NCI-H1105 treated with DMSO at 0.1 percent for 48 hours (cell line): ENCODE measurements at regions not wholly inside any gene's neighbourhood (a gene's known extent, or its start where the extent isn't known, plus 50 kb on each side); places are given as distances from the start of the nearest gene placed in this dataset.

Source experiments
- DNase-seq: peaks from one replicate; lab custom pipeline; 2025; lab: John Stamatoyannopoulos, UW

DNA sequence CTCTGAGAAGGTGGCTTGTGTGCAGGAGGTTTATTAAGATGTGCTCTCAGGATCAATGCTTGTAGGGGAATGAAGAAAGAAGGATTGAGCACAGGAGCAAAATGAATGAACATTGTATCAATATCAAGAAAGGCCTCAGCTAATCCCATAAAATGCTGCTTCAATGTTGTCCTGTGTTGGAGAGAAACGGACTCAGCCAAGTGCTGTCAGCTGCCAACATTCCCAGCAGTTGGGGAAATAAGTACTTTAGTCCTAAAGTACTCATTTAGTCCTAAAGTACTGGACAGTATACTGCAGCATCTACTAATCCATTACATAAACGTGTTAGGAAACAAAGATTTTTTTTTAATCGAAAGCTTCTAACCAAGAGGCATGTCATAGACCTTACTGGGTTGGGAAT is 255.9 kb downstream of the SEC23A start:
- DNase-seq: no peak

DNA sequence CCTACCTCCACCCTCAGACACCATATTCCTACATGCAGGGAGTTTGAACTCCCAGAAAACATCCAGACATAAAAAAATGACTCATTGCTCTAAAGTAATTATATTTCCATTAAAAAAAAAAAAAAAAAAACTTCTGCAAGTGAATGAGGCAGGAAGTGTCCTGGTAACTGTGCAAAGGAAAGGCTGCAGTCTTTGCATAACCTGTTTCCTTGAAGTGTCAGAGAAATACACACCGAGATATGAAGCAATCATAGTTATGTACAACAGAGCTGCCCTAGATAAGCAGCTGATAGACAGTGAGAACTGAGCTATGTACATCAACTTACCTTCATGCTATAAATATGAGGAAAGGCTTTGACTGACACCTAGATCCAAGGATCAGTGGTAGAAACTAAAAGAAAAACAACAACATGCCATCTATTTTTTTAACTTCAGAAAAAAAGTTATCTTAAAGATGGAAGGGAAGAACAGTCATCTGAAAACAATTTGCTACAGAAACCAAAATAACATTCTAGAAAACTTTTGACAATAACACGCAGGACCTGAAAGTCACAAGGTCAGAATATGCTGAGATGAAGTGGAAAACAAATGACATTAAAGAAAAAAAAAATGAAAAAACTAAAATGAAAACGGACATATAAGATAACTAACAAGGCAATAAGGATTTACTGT is 263.2 kb downstream of the SEC23A start:
- no peak for DNase-seq

DNA sequence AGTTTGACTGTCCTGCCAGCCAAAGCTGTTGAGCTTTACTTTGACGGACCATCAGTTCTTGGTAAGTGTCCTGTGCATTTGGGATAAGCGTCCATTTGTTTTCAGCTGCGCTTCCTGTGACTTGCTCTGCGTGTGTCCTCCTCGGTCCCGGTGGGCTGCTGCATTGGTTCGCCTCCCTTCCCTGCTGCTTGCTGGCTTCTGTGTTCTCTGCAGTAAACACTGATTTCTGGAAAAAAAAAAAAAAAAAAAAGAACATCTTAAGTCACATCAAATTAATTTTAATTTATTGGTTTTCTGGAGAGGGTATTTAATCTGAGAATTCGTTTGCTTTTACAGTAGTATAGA is 264.1 kb downstream of the SEC23A start:
- DNase-seq: no peak

DNA sequence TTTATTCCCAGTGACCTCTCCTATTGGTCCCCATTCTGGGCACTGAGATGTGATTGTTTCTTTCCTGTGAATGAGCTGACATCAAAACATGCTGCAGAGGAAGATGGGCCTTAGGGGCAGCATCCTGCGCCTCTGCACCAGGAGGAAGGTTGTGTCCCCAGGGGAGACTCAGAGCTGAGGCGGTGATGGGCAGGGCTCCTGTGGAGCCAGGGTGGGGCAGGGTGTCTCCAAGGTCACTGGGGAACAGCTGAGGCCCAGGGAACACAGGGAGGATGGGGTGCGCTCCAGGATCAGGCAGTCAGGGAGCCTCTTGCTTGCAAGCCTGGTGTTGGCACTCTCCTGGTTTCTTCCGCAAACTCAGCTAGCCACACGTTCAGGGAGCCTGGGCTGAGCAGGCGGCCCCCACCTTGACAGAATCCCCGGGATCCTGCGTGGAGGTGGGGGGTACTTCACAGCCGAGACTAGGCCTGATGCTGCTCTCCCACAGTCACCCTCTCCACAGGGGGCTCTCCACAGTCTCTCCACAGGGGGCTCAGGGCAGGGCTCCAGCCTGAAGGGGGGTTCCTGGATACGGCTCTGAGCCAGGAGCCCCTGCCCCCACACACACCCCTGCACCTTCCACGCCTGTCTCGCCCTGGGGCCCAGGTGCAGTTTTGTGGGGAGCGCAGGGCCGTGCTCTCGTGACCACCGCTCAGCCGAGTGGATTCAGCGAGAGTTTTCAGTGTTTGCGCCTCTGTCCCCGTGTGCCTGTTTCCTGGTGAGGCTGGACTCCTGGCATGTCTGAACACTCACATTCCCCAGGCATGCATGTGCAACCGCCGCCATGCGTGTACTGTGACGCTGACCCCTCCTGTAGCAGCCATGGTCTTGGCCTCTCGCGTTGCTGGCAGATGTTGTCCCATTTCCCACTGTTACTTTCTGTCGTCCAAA is 264.7 kb downstream of the SEC23A start:
- DNase-seq: no peak

DNA sequence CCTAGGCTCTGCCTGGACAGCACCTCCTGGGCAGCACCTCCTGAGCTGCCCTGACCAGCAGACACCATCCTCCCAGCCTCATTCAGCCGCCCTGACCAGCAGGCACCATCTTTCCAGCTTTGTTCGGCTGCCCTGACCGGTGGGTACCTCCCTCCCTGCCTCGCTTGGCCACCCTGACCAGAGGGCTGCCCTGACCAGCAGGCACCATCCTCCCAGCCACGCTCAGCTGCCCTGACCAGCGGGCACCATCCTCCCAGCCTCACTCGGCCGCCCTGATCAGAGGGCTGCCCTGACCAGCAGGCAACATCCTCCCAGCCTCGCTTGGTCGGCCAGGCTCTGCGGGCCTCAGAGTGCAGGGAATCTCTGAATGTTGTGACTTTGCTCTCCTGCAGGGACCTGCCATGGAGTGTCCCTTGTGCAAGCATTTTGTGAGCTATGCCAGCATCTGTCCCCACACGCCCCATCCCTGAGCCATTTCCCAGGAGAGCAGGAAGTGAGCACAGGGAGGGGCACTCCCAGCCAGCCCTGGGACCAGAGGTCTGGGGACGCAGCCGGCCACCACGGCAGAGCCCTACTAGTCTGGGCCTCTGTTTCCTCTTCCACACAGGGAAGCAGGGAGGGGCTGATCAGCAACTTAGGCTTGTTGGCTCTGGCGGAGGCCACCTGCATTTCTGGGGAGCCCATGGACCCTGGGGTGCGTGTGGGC is 265.5 kb downstream of the SEC23A start:
- no peak for DNase-seq

DNA sequence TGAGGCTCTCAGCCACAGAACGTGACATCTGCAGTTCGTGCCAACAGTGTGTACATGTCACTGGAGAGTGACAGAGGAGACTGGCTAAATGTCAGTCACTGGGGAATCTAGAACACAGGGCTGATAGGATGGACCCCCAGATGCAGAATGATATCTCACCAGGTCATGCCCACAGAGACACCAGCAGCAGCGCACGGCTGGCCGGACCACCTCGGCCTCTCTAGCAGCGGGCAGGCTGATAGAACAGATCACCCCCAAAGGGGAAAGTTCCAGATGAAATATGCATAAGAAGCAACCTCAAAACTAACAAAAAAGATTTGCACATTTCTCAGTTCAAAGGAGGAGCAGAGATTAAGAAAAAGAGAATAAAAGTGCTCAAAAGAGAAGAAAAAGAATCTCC is 266.5 kb downstream of the SEC23A start:
- DNase-seq: no peak

DNA sequence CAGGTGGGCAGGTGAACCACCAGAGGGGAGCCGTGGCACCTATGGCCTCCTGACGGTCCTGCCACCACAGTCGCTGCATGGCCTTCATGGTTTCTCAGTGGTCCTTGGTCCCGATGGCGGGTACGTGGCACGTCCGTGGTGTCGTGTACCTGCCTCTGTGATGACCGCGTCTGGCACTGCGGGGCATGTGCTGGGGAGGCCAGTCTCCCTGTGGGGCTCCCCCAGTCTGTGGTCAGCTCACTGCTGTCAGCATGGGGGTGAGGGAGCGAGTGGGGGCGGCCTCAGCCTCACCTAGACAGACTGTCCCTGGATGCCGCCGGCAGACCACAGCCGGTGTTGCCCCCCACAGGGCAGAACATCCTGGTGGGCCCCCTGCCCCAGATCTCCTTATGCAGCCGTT is 267.2 kb downstream of the SEC23A start:
- no peak for DNase-seq

DNA sequence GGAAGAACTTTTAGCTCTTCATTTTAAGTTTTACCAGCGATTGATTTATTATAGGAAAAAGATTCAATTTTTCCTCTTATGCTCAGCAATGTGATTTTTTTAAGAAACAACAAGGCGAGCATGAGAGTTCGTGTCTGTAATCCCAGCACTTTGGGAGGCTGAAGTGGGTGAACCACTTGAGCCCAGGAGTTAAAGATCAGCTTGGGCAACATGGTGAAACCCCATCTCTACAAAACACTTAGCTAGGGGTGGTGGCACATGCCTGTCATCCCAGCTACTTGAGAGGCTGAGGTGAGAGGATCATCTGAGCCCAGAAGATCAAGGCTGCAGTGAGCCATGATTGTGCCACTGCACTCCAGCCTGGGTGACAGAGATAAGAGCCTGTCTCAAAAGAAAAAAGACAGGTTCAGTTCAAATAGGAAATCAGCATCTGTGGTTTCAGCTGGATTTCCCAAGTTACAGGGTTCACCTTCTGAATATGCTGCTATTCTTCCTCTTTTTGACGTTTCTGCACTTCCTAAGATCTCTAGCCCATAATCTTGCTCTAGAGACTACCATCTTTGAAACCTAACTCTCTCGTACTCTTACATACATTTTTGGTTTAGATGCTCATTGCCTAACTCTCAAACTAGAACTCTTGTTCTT is 274.7 kb downstream of the SEC23A start:
- no peak for DNase-seq

DNA sequence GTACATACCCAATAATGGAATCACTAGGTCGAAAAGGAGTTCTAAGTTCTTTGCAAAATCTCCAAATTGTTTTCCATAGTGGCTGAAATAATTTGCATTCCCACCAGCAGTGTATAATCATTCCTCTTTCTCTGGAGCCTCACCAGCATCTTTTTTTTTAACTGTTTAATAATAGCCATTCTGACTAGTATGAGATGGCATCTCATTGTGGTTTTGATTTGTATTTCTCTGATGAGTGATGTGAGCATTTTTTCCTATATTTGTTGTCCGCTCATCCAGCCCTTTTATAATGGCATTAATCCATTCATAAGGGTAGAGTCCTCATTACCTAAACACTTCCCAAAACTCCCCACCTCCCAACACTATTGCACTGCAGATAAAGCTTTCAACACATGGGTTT is 278.3 kb downstream of the SEC23A start:
- DNase-seq: no peak

DNA sequence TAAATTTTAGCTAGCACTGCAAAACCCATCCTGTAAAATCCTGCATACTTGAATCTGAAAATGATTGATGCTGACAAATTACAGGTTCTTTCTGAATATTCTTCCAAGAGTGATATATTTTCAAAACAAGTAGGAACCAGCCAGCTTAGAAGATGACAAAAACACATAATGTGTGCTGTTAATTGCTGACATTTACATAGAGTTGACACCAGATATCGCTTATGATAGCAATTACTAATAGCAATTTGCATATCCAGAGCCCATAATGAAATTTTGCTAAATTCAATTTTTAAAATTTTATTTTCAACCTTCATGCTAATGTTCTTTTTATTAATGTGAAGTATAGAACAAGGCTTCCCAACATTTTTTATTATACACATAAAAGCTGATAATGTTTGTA is 284.5 kb downstream of the SEC23A start:
- no peak for DNase-seq

DNA sequence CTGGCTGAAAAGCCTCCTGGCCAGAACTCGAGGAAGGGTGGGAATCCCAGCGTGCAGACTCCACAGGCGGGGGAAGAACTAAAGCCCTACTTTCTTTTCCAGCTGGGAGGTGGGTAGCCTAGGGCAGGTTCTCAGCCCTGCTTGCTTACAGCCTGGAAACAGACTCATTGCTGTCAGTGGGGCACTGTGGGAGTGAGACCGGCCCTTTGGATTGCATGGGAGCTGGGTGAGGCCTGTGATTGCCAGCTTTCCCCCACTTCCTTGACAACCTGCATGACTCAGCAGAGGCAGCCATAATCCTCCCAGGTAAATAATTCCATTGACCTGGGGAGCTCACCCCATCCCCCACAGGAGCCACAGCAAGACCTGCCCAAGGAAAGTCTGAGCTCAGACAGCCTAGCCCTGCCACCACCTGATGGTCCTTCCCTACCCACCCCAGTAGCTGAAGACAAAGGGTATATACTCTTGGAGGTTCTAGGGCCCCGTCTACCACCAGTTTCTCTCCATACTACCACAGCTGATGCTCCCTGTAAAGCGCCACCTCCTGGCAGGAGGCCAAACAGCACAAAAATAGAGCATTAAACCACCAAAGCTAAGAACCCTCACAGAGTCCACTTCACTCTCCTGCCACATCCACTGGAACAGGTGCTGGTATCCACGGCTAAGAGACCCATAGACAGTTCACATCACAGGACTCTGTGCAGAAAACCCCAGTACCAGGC is 294.1 kb downstream of the SEC23A start:
- no peak for DNase-seq

DNA sequence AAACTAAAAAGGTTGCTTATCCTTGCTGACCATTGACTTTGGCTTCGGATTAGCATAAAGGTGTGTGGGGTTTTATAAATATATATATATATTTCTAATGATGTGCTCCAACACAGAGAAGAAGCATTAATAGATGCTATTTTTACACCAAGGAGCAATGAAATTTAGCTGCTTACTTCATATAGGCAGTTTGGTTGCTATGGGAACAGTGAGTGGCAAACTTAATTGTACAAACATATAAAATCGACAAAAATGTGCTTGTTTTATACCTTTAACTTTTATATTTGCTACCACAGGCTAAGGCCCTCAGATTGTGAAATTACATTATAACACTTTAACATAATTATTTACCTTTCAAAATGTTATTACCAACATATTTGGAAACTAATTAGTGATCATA is 303.4 kb downstream of the SEC23A start:
- DNase-seq: no peak

DNA sequence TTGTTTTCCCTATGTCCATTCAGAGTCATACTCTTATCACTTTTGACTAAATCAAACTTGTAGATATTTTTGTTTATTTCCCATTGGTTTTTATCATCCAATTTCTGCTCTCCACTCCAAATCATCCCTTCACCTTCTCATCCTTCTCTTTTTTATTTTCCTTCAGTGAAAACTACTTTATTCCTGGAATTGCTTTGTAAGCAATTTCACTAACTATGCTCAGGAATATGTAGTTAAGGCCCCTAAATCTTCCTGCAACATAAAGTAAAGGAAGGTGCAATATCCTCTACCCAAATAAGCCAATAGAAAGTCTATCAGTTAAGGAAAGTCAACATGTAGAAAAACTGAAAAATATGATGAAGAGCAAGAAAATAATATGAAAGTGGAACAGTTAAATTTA is 308.4 kb downstream of the SEC23A start:
- no peak for DNase-seq

DNA sequence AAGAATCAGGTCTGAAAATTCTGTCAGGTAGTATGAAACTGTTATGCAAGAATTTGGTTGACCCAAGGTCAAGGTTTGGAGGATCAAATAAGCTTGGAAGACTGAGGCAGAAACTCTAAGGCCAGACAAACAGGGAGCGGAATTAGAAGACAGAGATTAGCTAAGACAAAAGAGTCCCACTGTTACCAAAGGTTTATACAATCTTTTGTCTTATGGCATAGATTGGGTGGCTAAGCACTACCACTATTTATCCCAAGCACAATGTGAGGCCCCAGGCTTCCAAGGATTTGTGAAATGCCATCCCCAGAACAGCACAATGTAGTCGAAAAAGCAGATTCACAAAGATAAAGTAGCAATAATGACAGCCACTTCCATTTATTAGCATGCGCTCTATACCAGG is 311.2 kb downstream of the SEC23A start:
- no peak for DNase-seq

DNA sequence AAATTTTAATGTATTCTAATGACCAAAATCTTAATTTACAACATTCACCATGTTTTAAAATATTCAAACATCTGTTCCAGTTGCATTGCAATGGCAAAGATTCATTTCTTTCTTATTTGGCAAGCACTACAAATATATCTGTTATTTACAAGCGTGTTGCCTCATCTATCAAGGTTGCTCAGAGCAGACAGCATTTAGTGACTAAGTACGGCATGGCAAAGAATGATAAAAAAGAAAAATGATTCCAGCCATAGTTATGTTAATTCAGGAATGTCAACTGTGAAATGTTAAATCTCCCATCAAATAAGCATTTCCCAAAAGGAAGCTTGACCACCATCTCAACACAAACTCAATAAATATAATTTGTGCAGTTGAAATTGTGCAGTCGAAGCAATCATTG is 312.1 kb downstream of the SEC23A start:
- no peak for DNase-seq

DNA sequence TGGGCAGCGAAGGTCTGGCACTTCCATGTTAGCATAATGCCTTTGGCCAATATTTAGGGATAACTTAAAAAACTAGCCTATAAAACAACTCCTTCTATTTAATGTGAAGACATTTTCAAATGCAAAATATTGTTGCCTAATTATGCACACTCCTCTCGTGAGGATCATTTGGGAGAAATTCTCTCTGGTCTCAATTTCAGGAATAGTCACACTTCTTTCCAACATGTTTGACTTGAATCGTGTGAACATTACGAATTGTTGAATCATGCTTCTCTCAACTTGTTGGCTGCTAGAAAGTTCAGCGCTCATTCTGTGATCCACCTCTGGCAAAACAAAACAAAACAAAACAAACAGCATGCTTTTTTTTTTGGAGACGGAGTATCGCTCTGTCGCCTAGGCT is 313.2 kb downstream of the SEC23A start:
- DNase-seq: no peak

DNA sequence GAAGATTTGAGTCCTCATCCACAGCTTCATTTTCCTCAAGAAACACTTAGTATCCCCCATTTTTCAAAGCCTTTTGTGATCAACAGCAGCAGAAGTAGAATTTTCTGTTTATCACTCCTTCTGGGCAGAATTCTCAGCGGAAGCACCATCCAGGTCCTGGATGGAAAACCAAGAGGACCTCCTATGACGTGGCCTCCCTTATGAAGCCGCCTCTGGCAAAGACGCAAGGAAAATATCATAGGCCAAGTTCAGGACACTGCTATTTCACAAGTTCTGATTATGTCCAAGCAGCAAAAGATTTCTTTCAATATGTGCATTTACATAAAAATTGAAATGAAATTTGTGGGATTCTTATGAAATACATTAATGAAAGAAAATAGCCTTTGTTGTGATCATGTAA is 315.0 kb downstream of the SEC23A start:
- no peak for DNase-seq

DNA sequence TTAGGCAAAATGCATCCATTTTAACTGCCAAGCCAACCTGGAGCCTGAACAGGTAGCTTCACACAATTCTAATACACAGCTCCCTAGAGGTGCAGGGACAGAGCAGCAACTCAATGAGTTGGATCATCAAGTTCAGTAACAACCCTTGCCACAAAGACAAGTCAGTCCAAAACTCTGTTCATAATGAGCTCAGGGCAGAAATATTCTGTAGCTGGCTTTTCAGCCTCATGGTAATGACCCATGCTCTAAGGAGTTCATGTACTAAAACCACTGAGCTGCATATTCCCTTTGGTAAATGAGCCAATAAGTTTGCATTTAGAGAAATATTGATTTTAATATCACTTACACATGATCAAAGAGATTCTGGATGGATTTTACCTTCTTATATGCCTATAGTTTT is 316.1 kb downstream of the SEC23A start:
- no peak for DNase-seq

DNA sequence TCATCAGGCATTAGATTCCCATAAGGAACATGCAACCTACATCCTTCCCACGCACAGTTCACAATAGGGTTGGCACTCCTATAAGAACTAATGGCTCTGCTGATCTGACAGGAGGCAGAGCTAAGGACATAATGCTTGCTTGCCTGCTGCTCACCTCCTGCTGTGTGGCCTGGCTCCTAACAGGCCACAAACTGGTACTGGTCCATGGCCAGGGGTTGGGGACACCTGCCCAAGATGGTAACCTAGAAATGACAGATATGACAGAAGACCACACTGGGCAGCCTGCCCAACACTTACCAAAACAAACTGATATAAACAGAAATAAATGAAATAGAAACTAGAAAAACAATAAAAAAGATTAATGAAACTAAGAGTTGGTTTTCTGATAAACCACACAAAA is 325.6 kb downstream of the SEC23A start:
- DNase-seq: no peak

DNA sequence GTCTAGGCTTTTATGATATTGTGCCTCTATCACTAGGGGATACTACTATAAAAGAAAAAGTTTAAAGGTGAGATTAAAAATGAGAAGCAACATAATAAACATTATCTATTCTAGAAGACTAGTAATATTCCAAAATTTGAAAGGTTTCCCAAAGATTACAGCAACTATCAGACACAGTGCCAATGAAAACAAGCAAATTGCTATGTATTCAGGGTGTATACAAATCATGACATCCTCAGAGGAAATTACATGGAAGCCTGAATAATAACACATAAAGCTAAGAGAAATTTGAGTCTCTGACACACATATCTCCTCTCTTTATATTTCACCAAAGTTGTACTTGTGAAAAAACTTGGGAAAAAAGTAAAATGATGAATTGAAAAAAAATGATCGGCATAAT is 327.0 kb downstream of the SEC23A start:
- DNase-seq: no peak

DNA sequence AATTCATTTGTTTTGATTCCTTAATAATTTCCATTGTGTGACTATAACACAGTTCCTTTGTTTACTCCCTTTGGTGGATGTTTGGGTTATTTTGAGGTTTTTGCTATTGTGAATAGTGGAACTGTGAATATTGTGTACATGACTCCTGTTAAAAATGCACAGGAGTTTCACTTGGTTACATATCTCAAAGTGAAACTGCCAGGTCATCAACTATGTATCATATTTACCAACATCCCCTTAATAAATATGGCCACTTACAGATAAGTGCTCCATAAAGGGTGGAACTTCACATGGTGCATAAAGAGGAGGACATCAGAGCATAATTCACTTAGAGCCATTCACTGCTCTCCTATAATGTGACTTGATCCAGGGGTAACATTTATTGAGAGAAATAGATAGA is 328.9 kb downstream of the SEC23A start:
- no peak for DNase-seq

DNA sequence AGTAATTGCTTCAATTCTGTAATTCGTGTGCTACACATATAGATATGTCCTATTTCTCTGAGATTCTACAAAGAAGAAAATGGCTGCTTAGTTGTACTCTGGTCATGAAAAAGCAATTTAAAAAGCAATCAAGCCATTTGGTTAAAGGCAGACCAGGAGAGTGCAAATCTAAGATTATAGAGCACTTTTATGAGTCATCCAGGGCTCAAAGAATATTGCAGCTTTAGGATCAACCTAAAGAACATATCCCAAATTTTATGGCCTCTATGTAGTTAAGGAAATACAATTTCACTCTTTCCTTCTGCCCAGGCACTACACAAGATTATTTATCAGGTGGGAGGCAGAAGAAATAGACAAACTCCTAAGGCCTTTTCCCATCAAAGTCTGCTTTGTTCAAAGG is 332.8 kb downstream of the SEC23A start:
- DNase-seq: no peak
